Activated naive CD4-positive, alpha-beta T cell treated with anti-CD3 and anti-CD28 coated beads for 36 hours (primary cell): ENCODE measurements at regions not wholly inside any gene's neighbourhood (a gene's known extent, or its start where the extent isn't known, plus 50 kb on each side); places are given as distances from the start of the nearest gene placed in this dataset.

Experiments used
- CTCF ChIA-PET: fragments of 350-600 bp; sonication (Branson Sonifier 250); formaldehyde crosslinking; loops from one replicate; lab custom pipeline; 2021; ENCODE audit warnings: antibody characterized with exemption; lab: Charles Lee
- DNase-seq: peaks from one replicate; pipeline ENCODE4 v3.0.0-alpha.2; 2020
- H3K27ac Mint-ChIP-seq: one replicate; pipeline ENCODE4 v1.8.0; 2021; ENCODE audit warnings: mild to moderate bottlenecking, mixed read lengths
- H3K27me3 Mint-ChIP-seq: one replicate; pipeline ENCODE4 v1.8.0; 2021; ENCODE audit warnings: low read depth, mixed read lengths
- H3K36me3 Mint-ChIP-seq: one replicate; pipeline ENCODE4 v1.8.0; 2021; ENCODE audit warnings: low read depth, mixed read lengths
- H3K4me1 Mint-ChIP-seq: one replicate; pipeline ENCODE4 v1.8.0; 2021; ENCODE audit warnings: low read depth, mixed read lengths
- H3K4me3 Mint-ChIP-seq: one replicate; pipeline ENCODE4 v1.8.0; 2021; ENCODE audit warnings: mild to moderate bottlenecking, moderate library complexity, mixed read lengths
- H3K9me3 Mint-ChIP-seq: one replicate; pipeline ENCODE4 v1.8.0; 2021; ENCODE audit warnings: mixed read lengths
- intact Hi-C: fragments of 100-400 bp; cut with micrococcal nuclease; formaldehyde crosslinking; loops from one replicate; pipeline ENCODE4 v1.15.1; 2023

- intact Hi-C loops: no loop called here
Measured at GRCh38 chr1:37134599-37134998, 100.3 kb upstream of the GRIK3 start.

GRCh38 chr1:37135032-37135431 is 100.7 kb upstream of the GRIK3 start:
- Mint-ChIP-seq H3K27ac (no peak overlapping the region), H3K9me3 (no peaks in the 10 kb centered on the region), H3K4me3 (no peak overlapping the region), H3K4me1 (no peaks in the 10 kb centered on the region), H3K27me3 (peaks cover 14% of the 10 kb centered on the region), H3K36me3 (no peaks in the 10 kb centered on the region)
- no peak for DNase-seq
- CTCF ChIA-PET: no interaction called here
- intact Hi-C loops: no loop called here

More at GRCh38 chr1:37134599-37134998, 100.3 kb upstream of the GRIK3 start:
- no peak overlapping the region for H3K4me3 Mint-ChIP-seq
- CTCF ChIA-PET: no interaction called here
- DNase-seq: no peak
- H3K9me3 Mint-ChIP-seq: no peaks in the 10 kb centered on the region
- H3K4me1 Mint-ChIP-seq: no peaks in the 10 kb centered on the region
- H3K27me3 Mint-ChIP-seq: peaks cover 14% of the 10 kb centered on the region
- H3K27ac Mint-ChIP-seq: no peak overlapping the region
- H3K36me3 Mint-ChIP-seq: no peaks in the 10 kb centered on the region

- Mint-ChIP-seq H3K27me3 (peaks cover 17% of the 10 kb centered on the region), H3K9me3 (no peaks in the 10 kb centered on the region), H3K4me3 (no peak overlapping the region), H3K36me3 (no peaks in the 10 kb centered on the region), H3K4me1 (no peaks in the 10 kb centered on the region), H3K27ac (no peak overlapping the region)
- CTCF ChIA-PET: no interaction called here
- DNase-seq: no peak
- intact Hi-C loops: no loop called here
Measured at GRCh38 chr1:37137014-37137413, 102.7 kb upstream of the GRIK3 start.

GRCh38 chr1:37137601-37138000 is 103.3 kb upstream of the GRIK3 start:
- intact Hi-C loops: no loop called here
- Mint-ChIP-seq H3K4me3 (no peak overlapping the region), H3K27me3 (peaks cover 19% of the 10 kb centered on the region), H3K27ac (no peak overlapping the region), H3K36me3 (no peaks in the 10 kb centered on the region), H3K9me3 (no peaks in the 10 kb centered on the region), H3K4me1 (no peaks in the 10 kb centered on the region)
- DNase-seq: no peak
- CTCF ChIA-PET: no interaction called here

GRCh38 chr1:37143800-37144199 is 109.5 kb upstream of the GRIK3 start:
- Mint-ChIP-seq H3K4me3 (no peak overlapping the region), H3K27me3 (peaks cover 8% of the 10 kb centered on the region), H3K9me3 (no peaks in the 10 kb centered on the region), H3K27ac (no peak overlapping the region), H3K4me1 (no peaks in the 10 kb centered on the region), H3K36me3 (no peaks in the 10 kb centered on the region)
- intact Hi-C loops: no loop called here
- CTCF ChIA-PET: no interaction called here
- DNase-seq: no peak

- intact Hi-C loops: no loop called here
- Mint-ChIP-seq H3K9me3 (no peaks in the 10 kb centered on the region), H3K36me3 (no peaks in the 10 kb centered on the region), H3K4me1 (no peaks in the 10 kb centered on the region), H3K27me3 (peaks cover 7% of the 10 kb centered on the region), H3K4me3 (no peak overlapping the region), H3K27ac (no peak overlapping the region)
- CTCF ChIA-PET: no interaction called here
- no peak for DNase-seq
Measured at GRCh38 chr1:37146071-37146470, 111.8 kb upstream of the GRIK3 start.

- no peaks in the 10 kb centered on the region for H3K9me3 Mint-ChIP-seq
- H3K27me3 Mint-ChIP-seq: peaks cover 5% of the 10 kb centered on the region
- no peaks in the 10 kb centered on the region for H3K4me1 Mint-ChIP-seq
- no peak overlapping the region for H3K4me3 Mint-ChIP-seq
- no peaks in the 10 kb centered on the region for H3K36me3 Mint-ChIP-seq
- intact Hi-C loops: no loop called here
- no peak for DNase-seq
- H3K27ac Mint-ChIP-seq: no peak overlapping the region
- CTCF ChIA-PET: no interaction called here
Measured at GRCh38 chr1:37147392-37147831, 113.1 kb upstream of the GRIK3 start.

GRCh38 chr1:37147906-37148305 is 113.6 kb upstream of the GRIK3 start:
- Mint-ChIP-seq H3K27ac (no peak overlapping the region), H3K36me3 (no peaks in the 10 kb centered on the region), H3K9me3 (no peaks in the 10 kb centered on the region), H3K4me3 (no peak overlapping the region), H3K4me1 (no peaks in the 10 kb centered on the region), H3K27me3 (peaks cover 5% of the 10 kb centered on the region)
- no peak for DNase-seq
- intact Hi-C loops: no loop called here
- CTCF ChIA-PET: no interaction called here

- no peak for DNase-seq
- Mint-ChIP-seq H3K9me3 (no peaks in the 10 kb centered on the region), H3K27me3 (peaks cover 5% of the 10 kb centered on the region), H3K36me3 (no peaks in the 10 kb centered on the region), H3K4me3 (no peak overlapping the region), H3K27ac (no peak overlapping the region), H3K4me1 (no peaks in the 10 kb centered on the region)
- intact Hi-C loops: no loop called here
- CTCF ChIA-PET: interaction anchor here (0.6 kb wide), 1 partner anchor 286 kb away, joined by 3 read pairs; no protein-coding TSS in a partner anchor
Measured at GRCh38 chr1:37148663-37149062, 114.3 kb upstream of the GRIK3 start.

- Mint-ChIP-seq H3K4me1 (no peaks in the 10 kb centered on the region), H3K36me3 (no peaks in the 10 kb centered on the region), H3K27ac (no peak overlapping the region), H3K4me3 (no peak overlapping the region), H3K27me3 (peaks cover 5% of the 10 kb centered on the region), H3K9me3 (no peaks in the 10 kb centered on the region)
- intact Hi-C loops: no loop called here
- CTCF ChIA-PET: no interaction called here
- no peak for DNase-seq
Measured at GRCh38 chr1:37149296-37149695, 115.0 kb upstream of the GRIK3 start.

GRCh38 chr1:37150986-37151385 is 116.7 kb upstream of the GRIK3 start:
- H3K27ac Mint-ChIP-seq: no peak overlapping the region
- H3K27me3 Mint-ChIP-seq: peaks cover 14% of the 10 kb centered on the region

GRCh38 chr1:37151789-37152188 is 117.5 kb upstream of the GRIK3 start:
- peaks cover 18% of the 10 kb centered on the region for H3K27me3 Mint-ChIP-seq
- intact Hi-C loops: no loop called here
- H3K9me3 Mint-ChIP-seq: peaks cover 4% of the 10 kb centered on the region

More at GRCh38 chr1:37150986-37151385, 116.7 kb upstream of the GRIK3 start:
- Mint-ChIP-seq H3K4me1 (no peaks in the 10 kb centered on the region), H3K9me3 (peaks cover 4% of the 10 kb centered on the region), H3K4me3 (no peak overlapping the region), H3K36me3 (no peaks in the 10 kb centered on the region)
- intact Hi-C loops: no loop called here
- no peak for DNase-seq
- CTCF ChIA-PET: no interaction called here

GRCh38 chr1:37152491-37152890 is 118.2 kb upstream of the GRIK3 start:
- Mint-ChIP-seq H3K4me1 (no peaks in the 10 kb centered on the region), H3K4me3 (no peak overlapping the region), H3K36me3 (no peaks in the 10 kb centered on the region), H3K9me3 (peaks cover 4% of the 10 kb centered on the region), H3K27me3 (peaks cover 20% of the 10 kb centered on the region), H3K27ac (no peak overlapping the region)
- CTCF ChIA-PET: no interaction called here
- intact Hi-C loops: no loop called here
- DNase-seq: no peak

More at GRCh38 chr1:37151789-37152188, 117.5 kb upstream of the GRIK3 start:
- no peak for DNase-seq
- H3K4me1 Mint-ChIP-seq: no peaks in the 10 kb centered on the region
- no peak overlapping the region for H3K27ac Mint-ChIP-seq
- no peaks in the 10 kb centered on the region for H3K36me3 Mint-ChIP-seq
- CTCF ChIA-PET: no interaction called here
- H3K4me3 Mint-ChIP-seq: no peak overlapping the region
